Esophagus squamous epithelium (tissue), 4 donors: ENCODE measurements at regions not wholly inside any gene's neighbourhood (a gene's known extent, or its start where the extent isn't known, plus 50 kb on each side); places are given as distances from the start of the nearest gene placed in this dataset.

Experiments
- CTCF ChIP-seq, 6 experiments: fragments of 450-650 bp in 4 of 6; fragments of 200-600 bp in 2 of 6; sonication (generic) in 2 of 6; IDR thresholded peaks; one replicate each; pipeline ENCODE4 v1.5.1; 2016 to 2019; ENCODE audit warnings: antibody characterized with exemption in 6 of 6, mild to moderate bottlenecking in 4 of 6, moderate library complexity in 4 of 6
- POLR2A ChIP-seq, 4 donors: fragments of 450-650 bp; IDR thresholded peaks; one replicate each; pipeline ENCODE4 v1.6.1; 2017; ENCODE audit warnings: antibody characterized with exemption in 4 of 4, mild to moderate bottlenecking in 4 of 4, moderate library complexity in 3 of 4

- no peak for TF ChIP-seq CTCF (IDR thresholded peaks at IDR 0.05)
- TF ChIP-seq POLR2A (IDR thresholded peaks at IDR 0.05), result no peak
Observed at GRCh38 chr5:171573021-171573420, 153.6 kb downstream of the FGF18 start.
